ENCODE measurements at regions not wholly inside any gene's neighbourhood (a gene's known extent, or its start where the extent isn't known, plus 50 kb on each side); places are given as distances from the start of the nearest gene placed in this dataset.

DNA sequence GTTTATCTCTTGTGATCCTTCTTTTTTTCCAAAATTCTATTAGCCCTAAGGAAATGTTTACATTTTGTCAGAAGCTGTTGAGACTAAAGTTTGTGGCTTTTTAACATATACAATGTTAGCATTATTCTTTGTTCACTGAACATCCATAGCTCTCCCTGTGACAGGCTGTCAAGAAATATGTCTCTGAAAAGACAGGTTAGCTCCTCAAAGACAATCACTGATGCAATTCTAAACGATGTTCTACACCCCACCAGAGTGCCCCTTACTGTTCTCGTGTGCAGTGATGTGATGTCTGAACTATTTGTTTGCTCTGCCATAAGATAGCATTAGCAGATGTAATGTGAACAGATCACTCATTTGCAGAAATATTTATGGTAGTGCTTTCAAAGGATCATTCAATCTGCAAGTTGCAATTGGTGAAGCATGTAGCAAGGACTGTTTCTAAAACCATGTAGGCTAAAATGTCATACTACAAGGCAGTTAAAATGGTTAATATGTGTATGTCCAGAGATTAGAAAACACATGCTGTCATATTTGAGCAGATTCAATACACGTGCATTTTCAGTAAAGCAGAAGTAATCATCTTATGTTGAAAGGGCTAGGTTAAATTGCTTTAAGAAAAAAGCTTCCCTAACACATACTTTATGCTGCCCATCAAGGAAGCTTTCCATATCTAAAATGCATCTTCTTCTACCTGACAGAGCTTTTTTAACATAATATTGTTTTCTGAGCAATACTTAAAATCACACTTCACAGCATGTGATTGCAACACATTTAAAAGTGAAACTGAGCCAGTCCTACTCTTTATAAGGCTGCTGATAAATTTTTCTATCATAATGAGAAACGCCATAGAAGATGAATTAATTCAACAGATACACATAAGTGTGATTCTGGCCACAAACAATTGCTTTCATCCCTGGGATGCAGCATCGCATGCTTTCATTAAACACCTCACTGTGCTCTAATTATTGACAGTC lies 285.7 kb upstream of the UBE2E3 start:
- TF ChIP-seq, protein P1, sequence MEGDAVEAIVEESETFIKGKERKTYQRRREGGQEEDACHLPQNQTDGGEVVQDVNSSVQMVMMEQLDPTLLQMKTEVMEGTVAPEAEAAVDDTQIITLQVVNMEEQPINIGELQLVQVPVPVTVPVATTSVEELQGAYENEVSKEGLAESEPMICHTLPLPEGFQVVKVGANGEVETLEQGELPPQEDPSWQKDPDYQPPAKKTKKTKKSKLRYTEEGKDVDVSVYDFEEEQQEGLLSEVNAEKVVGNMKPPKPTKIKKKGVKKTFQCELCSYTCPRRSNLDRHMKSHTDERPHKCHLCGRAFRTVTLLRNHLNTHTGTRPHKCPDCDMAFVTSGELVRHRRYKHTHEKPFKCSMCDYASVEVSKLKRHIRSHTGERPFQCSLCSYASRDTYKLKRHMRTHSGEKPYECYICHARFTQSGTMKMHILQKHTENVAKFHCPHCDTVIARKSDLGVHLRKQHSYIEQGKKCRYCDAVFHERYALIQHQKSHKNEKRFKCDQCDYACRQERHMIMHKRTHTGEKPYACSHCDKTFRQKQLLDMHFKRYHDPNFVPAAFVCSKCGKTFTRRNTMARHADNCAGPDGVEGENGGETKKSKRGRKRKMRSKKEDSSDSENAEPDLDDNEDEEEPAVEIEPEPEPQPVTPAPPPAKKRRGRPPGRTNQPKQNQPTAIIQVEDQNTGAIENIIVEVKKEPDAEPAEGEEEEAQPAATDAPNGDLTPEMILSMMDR (IDR thresholded peaks at IDR 0.05; ENCODE audit: insufficient read depth, low read length, poor library complexity, severe bottlenecking): no peak
- no peak for TF ChIP-seq EZH2phosphoT487 (conservative IDR thresholded peaks at IDR 0.05; ENCODE audit: low read length)

All from SU-DHL-6 (cell line).